HG02840 (cell line): ENCODE measurements at regions not wholly inside any gene's neighbourhood (a gene's known extent, or its start where the extent isn't known, plus 50 kb on each side); places are given as distances from the start of the nearest gene placed in this dataset.

Experiments used
- ATAC-seq: cut with Tn5 transposase; IDR thresholded peaks from one replicate; pipeline ENCODE4 v1.9.1; 2021; ENCODE audit warnings: mild to moderate bottlenecking, moderate library complexity, moderate number of reproducible peaks; ENCODE audit not compliant: unreplicated experiment, low FRiP score

DNA sequence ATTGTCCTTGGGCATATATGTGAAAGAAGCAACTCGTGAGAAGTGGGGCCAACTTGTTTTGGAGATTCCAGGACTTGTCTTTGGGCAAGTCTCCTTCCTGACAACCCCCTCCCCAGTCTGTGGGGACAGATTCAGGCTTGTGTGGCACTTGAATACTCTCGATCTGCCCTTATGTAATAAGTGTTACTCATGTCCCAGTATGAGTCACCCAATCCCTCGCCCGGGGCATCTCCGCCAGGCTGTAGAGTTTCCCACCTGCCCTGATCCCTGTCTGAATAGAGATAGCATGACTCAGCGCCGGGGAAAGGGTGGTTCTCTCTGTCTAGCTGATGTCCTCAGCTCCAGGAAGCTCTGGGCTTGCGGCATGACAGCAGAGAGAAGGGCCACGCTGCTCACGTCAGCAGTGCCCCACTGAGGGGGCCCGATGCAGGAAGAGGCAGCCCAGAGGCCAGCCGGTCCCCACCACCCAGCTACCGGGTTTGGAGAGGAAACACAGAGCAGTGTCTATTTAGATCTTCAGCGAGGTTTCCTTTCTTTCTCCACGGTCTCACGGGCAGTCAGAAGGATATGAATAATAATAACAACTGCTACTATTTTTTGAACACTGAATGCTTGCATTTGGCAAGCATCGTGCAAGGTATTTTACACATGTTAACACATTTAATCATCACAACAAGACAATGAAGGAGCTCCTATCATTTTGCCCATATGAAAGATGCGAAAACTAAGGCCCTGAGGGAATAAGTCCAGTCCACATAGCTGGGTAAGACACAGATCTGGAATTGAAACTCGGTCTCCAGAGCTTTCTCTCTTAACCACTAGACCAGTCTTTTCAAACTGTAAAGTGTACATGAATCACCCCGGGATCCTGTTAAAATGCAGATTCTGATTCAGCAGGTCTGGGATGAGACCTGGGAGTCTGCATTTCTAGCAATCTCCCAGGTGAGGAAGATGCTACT, 426.7 kb upstream of the MAF start:
- no peak for ATAC-seq

GRCh38 chr16:80025236-80025635, 424.7 kb upstream of the MAF start:
- no peak for ATAC-seq

DNA sequence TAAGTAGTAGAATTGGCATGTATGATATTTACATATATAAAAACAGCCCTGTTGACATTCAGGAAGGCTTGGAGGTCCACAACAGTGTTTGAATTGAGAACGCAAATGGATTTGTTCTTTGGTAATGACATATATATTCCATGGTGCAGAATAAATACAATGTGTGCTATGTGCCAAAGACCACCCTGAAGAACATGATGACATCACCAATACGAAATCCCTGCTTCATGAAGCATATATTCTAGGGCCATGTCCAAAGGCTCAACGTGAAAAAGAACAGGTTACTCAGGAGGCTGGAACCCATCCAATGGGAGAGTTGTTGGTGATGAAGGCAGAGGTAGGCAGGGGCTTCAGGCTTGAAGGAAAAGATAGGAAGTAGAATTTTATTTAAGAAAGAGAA, 423.9 kb upstream of the MAF start:
- no peak for ATAC-seq

DNA sequence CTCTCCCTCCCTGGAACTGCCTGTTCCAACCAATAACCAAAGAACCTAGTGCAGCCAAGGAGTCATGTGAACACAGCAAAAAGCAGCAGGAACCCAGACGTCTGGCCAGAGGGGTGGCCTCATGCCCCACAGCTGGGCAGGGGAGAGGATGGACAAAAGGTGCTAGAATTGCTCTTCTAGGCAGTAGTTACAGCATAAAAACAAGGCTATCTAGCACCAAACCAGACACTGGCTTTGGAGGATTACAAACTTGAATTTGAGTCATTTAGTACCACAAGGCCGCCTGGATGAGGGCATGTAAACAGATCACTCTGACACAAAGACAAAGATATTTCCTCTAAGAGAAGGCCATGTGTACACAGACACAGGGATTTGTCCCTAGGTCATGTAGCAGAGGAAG, 423.3 kb upstream of the MAF start:
- ATAC-seq = no peak

DNA sequence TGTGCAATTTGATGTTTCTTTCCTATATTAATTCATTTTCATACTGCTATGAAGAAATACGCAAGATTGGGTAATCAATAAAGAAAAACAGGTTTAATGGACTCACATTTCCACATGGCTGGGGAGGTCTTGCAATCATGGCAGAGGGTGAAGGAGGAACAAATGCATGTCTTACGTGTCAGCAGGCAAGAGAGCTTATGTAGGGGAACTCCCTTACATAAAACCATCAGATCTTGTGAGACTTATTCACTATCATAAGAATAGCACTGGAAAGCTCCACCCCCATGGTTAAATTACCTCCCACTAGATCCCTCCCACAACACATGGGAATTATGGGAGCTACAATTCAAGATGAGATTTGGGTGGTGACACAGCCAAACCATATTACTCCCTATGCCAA, 418.9 kb upstream of the MAF start:
- ATAC-seq = no peak

DNA sequence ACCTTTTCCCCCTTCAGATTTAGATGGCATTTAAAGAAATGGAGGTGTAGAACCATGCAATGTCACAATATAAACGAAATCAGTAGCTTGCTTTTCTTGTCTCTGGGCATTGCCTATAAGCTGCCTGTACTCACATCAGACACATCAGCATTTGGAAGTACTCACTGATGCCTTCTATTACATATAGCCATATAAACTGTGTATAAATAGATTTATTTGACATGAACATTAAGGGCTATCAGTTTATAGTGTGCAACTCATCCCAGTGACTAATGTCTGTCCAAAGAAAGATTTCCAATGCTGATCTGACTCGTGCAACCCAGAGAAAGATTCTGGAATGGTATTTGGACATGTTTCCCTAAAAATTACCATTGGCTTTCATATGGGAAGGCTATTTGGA, 417.9 kb upstream of the MAF start:
- no peak for ATAC-seq

DNA sequence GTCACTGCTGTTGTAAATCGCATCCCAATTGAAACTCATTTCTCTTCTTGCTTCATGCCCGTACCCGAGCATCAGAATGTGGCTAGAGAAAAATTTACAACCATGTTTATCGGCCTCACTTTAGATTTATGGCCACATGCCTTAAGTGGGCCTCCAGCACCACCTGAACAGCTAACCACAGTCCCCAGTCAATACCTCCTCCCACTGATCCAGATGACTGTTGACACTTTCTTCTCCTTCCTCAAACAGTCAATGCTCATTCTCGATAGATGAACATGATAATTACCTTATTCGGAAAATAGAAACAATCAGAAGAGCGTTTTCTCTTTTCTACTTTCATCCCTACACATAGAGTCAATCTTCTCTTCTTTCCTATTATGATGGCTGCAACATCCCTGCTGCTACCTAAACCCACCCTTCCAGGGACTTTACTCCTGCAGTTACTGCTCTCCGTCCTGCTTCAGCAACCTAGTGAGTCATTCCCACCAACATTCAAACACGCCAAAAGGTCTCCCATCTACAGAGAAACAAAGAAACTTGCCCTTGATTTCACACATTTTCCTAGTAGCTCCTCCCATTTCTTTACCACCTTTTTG, 416.3 kb upstream of the MAF start:
- no peak for ATAC-seq

- no peak for ATAC-seq
Measured at GRCh38 chr16:80015566-80015965, 415.0 kb upstream of the MAF start.

- ATAC-seq = no peak
Measured at GRCh38 chr16:80014241-80014939, 413.9 kb upstream of the MAF start.

DNA sequence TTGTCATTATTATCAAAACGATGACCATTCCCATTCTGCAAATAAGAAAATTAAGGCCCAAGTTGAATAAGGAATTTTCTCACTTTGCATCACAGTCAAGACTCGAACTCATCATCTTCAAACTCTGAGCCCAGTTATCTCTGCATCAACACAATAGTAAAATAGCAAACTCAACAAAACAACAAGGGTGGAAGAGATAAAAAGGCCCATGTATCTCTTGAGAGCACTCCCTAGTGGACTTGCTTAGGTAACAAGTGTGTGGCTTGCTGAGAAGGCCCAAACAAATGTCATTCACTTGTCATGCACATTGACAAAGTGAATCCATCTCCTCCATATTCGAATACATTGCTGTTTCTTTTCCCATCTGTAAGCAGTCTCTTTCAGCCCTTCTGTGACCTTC, 412.0 kb upstream of the MAF start:
- ATAC-seq = no peak

- no peak for ATAC-seq
Measured at GRCh38 chr16:80009971-80010659, 409.6 kb upstream of the MAF start.

- ATAC-seq = no peak
Measured at GRCh38 chr16:80008857-80009256, 408.3 kb upstream of the MAF start.

GRCh38 chr16:80007231-80007630, 406.7 kb upstream of the MAF start:
- no peak for ATAC-seq

DNA sequence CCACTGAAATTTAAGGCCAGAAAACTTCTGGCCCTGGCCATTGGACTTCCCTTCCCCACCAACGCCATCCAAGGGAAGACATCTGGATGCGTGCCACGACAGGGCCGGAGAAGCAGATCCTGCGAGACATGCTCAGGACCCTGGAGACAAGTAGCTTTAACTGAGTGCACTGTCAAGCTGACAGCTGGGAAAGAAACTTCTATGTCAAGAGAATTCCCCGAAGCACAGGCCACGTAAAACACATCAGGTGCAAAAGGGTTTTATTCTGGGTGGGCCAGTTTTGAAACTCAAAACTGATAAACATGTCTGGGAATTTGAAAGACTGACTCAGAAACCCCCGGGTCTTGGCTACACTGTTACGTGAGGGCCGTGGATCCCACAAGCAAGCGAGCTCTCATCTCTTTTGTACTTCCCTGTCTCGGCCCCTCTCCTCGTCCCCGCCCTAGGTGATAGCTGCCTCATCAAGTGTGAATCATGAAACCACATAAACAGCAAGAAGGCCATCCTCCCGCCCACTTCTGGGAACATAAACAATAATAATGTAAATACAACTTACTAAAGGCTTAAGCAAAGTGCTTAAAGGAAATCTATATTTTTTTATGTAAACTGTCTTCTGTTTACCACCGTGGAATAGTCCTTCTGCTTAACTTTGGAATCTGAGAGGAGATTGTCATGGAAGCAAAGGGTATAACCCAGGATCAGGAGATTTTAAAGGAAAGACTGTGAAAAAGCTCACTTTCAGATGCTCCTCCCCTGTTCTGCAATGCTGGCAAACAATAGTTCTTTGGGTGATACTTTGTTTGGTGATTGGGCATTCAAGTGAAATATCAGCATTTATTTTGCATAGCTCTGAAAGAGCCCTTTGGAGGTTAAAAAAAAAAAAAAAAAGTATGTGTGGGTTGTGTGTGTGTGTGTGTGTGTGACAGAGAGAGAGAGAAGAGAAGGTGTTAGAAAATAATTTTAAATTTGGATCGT, 406.0 kb upstream of the MAF start:
- no peak for ATAC-seq

GRCh38 chr16:80004113-80004512, 403.6 kb upstream of the MAF start:
- ATAC-seq = no peak

DNA sequence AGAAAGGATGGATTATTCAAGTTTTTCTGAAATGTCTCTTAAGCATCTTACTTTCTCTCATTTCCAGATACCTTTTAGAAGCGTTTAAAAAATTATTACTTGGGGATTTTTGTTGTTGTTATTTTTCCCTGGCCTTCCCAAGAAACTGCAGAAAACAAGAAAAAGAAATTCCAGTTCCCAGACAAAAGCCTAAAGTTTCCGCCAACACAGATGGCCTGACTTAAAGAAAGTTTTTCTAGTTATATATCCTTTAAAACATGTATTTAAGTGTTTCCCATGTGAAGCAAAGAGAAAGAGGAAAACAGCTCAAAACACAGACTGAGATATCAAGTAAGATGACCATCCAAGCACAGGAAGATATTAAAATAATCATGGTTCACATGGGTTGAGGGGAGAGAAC, 401.7 kb upstream of the MAF start:
- ATAC-seq = no peak

- no peak for ATAC-seq
Measured at GRCh38 chr16:79998143-79998542, 397.6 kb upstream of the MAF start.

- ATAC-seq = no peak
Measured at GRCh38 chr16:79997257-79997656, 396.7 kb upstream of the MAF start.

DNA sequence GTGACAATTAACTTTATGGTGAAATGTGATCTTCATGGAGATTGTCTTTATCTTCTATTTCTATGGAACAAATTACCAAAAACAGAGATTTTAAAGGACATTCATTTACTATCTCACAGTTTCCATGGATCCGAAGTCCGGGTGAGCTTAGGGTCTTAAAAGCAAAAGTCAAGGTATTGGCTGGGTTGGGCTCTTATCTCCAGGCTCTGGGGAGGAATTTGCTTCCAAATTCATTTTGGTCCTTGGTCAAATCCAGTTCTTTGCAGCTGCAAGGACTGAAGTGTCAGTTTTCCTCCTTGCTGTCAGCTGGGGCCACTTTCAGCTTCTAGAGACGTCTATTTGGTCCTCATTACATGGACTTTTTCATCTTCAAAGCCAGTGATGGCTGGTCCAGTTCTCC, 395.8 kb upstream of the MAF start:
- ATAC-seq = no peak

DNA sequence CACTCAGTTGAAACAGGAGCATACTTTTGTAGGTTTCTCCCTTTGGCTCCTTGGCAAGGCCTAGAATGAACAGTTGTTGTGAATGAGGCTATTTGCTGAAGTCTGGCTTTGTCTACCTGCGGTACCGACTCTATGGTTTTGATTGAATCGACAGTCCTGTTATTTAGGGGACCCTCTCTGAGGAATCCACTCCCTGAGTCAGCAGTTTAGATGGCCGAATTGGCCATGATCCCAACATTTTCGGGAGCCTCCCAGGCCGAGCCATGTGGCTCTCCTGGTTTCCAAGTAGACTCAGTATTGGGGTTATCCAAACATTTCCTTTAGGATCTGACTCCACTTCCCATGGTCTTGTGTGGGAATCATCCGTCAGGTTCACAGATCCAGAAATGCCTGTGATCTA, 394.8 kb upstream of the MAF start:
- no peak for ATAC-seq
